LoVo (cell line): ENCODE measurements at regions not wholly inside any gene's neighbourhood (a gene's known extent, or its start where the extent isn't known, plus 50 kb on each side); places are given as distances from the start of the nearest gene placed in this dataset.

Experiments
- DNase-seq: peaks from one replicate; pipeline ENCODE4 v3.0.0-alpha.2; 2016; ENCODE audit warnings: low spot score

- no peak for DNase-seq
These were observed 804.8 kb upstream of the ZEB2 start for GRCh38 chr2:145324748-145325147.

GRCh38 chr2:145323512-145323911, 803.6 kb upstream of the ZEB2 start:
- DNase-seq = no peak

GRCh38 chr2:145321344-145321743, 801.4 kb upstream of the ZEB2 start:
- no peak for DNase-seq

DNA sequence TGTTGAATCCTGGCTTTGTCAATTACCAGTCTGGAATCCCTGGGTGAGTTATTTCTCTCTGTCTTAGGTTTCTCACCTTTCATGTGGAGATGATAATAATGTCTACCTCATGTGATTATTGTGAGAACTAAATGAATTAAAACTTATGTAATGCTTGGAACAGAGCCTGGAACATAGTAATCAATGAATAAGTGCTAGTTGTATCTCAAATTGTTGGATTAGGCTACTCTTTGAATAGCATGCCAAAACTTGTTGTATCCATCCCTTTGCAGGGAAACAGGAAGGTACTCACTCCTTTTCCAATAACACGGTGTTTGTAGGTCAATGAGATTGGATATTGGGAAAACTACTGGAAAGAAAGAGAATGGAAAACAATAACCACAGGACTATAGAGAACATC, 796.6 kb upstream of the ZEB2 start:
- no peak for DNase-seq

GRCh38 chr2:145315053-145315452, 795.1 kb upstream of the ZEB2 start:
- no peak for DNase-seq

GRCh38 chr2:145314119-145314633, 794.3 kb upstream of the ZEB2 start:
- no peak for DNase-seq

- DNase-seq = no peak
These were observed 786.0 kb upstream of the ZEB2 start for GRCh38 chr2:145305889-145306288.

GRCh38 chr2:145304501-145304900, 784.6 kb upstream of the ZEB2 start:
- DNase-seq = no peak

DNA sequence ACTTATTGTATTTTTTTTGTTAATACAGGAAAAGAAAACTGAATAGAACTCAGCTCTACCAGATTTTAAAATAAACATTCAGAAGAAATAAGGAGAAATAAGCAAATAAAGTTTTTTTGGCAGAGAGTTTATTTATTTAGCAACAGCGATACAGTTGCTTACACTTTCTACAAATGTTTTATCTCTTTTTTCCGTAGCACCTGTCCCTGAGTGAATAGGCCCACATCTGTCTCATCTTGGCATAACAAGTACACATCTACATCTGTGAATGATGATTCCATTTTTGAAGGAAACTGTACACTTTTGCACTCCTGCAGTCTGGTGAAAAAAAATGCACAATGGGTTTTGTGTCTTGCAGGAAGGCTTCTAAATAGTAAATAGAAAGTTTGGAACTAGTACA, 783.6 kb upstream of the ZEB2 start:
- no peak for DNase-seq

DNA sequence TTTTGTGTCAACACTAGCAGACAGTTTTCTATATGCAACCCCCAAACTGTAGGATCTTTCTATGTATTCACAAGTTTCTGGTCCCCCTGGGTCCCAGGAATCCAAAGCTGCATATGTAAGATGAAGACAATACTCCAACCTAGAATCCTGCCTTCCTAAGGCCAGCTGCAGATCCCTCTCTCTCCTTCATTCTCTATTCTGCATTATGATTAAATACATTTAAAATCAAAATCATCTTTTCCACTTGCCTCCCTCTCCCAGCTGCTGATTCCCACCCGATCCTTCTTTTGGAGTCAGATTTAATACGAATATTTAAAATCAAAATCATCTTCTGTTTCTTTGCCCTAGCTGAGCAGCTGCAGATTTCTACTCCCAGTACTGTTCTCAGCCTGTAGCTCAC, 783.0 kb upstream of the ZEB2 start:
- no peak for DNase-seq

DNA sequence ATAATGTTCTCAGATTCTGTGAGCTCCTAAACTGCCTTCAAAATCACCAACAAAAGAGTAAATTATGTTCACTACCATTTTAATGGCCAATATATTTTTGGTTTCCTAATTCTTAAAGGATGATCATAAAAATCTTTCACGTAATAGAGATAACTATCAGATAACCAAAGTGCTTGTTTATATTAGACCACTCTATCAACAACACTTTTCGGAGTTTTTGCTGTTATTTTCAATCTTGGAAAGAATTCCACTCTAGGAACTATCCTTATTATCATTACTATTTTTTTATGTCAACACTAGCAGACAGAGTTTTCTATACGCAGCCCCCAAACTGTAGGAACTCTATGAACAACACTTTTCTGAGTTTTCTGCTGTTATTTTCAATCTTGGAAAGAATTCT, 782.5 kb upstream of the ZEB2 start:
- DNase-seq = no peak

DNA sequence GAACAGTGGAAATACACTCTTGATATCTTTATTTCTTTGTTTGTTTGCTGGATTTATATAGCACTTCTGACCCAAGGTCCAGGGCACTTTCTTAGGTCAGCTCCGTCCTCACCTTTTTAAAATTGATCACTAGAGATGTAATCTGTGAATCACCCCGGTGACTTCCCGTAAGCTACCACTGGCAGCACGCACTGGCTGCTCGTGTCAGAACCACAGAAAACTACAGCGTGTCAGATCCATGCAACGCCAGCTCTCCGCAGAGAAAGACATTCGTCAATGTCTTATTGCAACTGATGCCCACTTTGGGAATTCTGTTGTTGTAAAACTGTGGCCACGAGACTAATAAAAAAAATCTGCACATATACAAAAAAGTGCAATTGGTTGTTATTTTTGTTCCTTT, 779.4 kb upstream of the ZEB2 start:
- DNase-seq = no peak

GRCh38 chr2:145292166-145292565, 772.2 kb upstream of the ZEB2 start:
- no peak for DNase-seq

- DNase-seq = no peak
These were observed 771.1 kb upstream of the ZEB2 start for GRCh38 chr2:145290986-145291385.

DNA sequence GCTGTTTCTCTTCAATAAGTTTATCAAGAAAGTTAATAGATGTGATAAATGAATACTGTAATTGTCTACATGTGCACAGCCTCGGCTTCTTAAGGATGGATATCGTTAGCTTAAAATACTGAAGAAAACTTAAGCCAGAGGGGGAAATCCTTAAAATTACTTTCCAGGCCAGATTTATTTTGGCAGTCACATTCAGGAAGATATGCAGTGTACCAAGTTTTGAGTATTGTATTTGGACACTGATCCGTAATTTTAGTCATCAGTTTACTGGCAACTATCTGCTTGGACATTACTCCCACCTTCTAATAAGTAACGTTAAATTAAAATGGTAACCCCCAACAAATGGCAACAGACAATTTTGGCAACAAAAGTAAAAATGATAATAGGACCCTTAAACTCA, 770.0 kb upstream of the ZEB2 start:
- no peak for DNase-seq

- no peak for DNase-seq
These were observed 769.0 kb upstream of the ZEB2 start for GRCh38 chr2:145288650-145289496.

DNA sequence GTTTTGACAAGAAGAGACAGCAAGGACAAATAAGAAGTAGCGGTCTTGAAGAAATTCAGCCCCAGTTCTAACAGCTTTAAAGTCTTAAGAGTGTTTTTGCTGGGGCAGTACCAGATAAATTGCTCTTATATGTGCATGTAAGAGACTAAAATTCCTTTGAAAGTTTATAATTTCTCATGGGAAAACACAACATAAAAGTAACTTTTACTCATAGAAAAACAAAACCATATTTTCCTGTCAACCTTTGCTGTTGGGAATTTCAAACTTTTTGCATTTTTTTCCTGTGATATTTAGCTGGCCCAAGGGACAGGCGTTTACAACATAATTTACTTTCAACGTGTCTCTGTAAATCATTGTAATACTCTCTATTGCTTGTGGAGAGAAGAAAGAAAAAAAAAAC, 767.8 kb upstream of the ZEB2 start:
- no peak for DNase-seq

DNA sequence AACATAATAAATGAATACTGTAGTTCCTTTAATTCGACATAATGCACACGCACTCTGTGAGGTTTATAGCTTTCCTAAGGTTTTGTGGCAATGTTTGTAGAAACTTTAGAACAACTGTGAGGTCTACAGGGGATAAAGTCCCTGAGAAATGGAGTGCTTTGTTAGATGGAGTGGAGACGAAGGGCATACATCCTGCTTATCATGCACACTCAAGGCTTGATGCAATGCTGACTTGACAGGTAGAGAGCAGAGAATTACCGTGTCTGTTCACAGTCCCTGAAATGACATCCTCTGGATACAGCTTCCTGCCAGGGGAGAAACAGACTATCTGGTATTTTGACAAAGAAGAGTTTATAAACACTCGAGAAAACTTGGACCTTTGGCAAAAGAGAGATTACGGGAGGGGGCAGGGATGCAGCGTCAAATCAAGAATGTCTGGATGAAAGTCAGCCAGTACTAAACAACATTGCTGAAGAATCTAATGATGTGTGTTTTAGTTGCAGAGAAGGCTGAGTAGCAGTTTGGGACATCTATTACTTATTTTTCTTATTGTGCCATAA, 766.9 kb upstream of the ZEB2 start:
- no peak for DNase-seq

- no peak for DNase-seq
These were observed 764.6 kb upstream of the ZEB2 start for GRCh38 chr2:145284551-145284950.

- DNase-seq = no peak
These were observed 763.2 kb upstream of the ZEB2 start for GRCh38 chr2:145283131-145283530.

DNA sequence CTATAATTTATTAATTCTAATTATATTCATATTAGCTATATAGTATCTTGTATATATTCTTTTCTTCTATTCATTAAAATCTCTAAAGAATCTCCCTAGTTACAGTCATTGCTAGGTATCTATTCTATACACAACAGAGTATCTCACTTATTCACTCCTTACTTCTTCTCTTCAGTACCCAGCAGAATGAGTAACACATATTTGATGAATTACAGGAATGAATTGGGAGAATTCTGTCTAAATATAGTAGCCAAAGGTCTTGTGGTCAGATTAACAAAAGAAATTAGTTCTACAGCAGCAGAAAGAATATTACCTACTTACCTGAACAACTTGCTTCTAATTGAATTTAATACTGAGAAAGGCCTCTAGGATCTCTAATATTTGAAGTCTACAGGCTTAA, 758.0 kb upstream of the ZEB2 start:
- DNase-seq = no peak

DNA sequence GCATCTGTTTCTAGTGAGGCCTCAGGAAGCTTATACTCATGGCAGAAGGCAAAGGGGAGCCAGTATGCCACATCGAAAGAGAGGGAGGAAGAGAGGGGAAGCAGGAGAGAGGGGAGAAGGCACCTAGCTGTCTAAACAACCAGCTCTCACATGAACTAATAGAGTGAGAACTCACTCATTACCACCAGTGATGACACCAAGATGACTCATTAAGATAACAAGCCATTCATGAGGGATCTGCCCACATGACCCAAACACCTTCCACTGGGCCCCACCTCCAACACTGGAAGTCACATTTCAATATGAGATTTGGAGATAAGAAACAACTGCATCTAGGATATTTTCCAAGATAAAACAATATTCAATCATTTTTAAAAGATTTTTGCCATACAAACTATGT, 753.9 kb upstream of the ZEB2 start:
- no peak for DNase-seq

- DNase-seq = no peak
These were observed 749.0 kb upstream of the ZEB2 start for GRCh38 chr2:145268931-145269330.

DNA sequence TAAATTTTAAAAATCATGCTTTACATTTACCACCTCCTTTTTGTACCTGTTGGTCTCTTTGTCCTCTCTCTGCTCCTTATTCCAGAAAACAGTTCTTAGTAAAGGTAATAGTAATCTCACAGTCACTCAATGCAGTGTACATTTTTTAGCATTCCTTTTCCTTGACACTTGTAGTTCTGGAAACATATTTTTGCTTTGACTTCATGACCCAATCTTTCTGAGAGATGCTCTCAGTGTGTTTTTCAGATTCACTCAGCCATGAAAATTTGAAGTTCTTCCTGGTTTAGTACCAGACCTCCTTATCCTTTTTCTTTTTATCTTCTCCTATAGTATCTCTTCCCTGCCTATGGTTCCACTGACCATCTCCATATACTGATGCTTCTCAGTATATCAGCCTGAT, 747.5 kb upstream of the ZEB2 start:
- DNase-seq = no peak
